H1 (cell line): ENCODE measurements at regions not wholly inside any gene's neighbourhood (a gene's known extent, or its start where the extent isn't known, plus 50 kb on each side); places are given as distances from the start of the nearest gene placed in this dataset.

Experiments
- CBX5 ChIP-seq: fragments of 300-800, 300-1000 bp; sonication (generic); IDR thresholded peaks from 2 replicates; pipeline ENCODE4 v1.7.1; 2016; ENCODE audit warnings: antibody characterized with exemption, low read length, low read depth
- CHD2 ChIP-seq: IDR thresholded peaks from 2 replicates; pipeline ENCODE4 v1.6.1; 2012; ENCODE audit warnings: low read length, improper control_type of control experiment
- EGR1 ChIP-seq: IDR thresholded peaks from 2 replicates; pipeline ENCODE4 v1.6.1; 2011; ENCODE audit warnings: low read depth, low read length, borderline replicate concordance
- EP300 ChIP-seq, 2 experiments: IDR thresholded peaks; 1 replicate in 1 of 2; 2 replicates in 1 of 2; pipeline ENCODE4 v1.6.1; 2011 to 2012; ENCODE audit warnings: low read depth in 2 of 2, low read length in 2 of 2, mild to moderate bottlenecking in 2 of 2, borderline replicate concordance in 1 of 2, inconsistent platforms in 1 of 2, moderate library complexity in 1 of 2
- GABPA ChIP-seq: IDR thresholded peaks from 2 replicates; pipeline ENCODE4 v1.6.1; 2011; ENCODE audit warnings: mild to moderate bottlenecking, low read length, moderate library complexity, borderline replicate concordance; ENCODE audit not compliant: insufficient read depth
- TCF12 ChIP-seq: IDR thresholded peaks from 2 replicates; pipeline ENCODE4 v1.6.1; 2011; ENCODE audit warnings: low read depth, mild to moderate bottlenecking, low read length

GRCh38 chr10:100620087-100620835 lies 84.5 kb downstream of the HIF1AN start (continued):
- no peak for TF ChIP-seq CHD2
- TF ChIP-seq EGR1, result no peak
- no peak for TF ChIP-seq CBX5
- TF ChIP-seq GABPA, result no peak
- no peak for TF ChIP-seq TCF12
- no peak for TF ChIP-seq EP300 (IDR thresholded peaks at IDR 0.05; ENCODE audit: borderline replicate concordance in 1 of 2, low read depth in 2 of 2, low read length in 2 of 2)
